ENCODE measurements at regions not wholly inside any gene's neighbourhood (a gene's known extent, or its start where the extent isn't known, plus 50 kb on each side); places are given as distances from the start of the nearest gene placed in this dataset.

DNA sequence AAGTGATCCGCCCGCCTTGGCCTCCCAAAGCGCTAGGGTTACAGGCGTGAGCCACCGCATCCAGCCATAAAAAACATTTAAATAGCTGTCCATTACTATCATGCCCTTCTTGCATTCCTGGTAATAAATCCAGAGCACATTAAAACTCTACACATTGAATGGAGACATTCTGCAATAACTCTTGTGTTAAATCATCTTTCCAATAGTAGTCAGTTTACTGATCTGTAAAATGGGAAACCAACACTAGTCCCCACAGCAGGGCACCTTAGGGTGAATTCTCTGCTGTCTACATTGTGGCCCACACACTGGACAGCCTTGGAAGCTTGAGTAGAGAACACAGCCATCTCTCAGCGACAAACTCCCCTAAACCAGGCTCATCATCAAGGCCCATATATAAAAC lies 85.5 kb upstream of the NUDT4 start:
- no peak for DNase-seq

DNA sequence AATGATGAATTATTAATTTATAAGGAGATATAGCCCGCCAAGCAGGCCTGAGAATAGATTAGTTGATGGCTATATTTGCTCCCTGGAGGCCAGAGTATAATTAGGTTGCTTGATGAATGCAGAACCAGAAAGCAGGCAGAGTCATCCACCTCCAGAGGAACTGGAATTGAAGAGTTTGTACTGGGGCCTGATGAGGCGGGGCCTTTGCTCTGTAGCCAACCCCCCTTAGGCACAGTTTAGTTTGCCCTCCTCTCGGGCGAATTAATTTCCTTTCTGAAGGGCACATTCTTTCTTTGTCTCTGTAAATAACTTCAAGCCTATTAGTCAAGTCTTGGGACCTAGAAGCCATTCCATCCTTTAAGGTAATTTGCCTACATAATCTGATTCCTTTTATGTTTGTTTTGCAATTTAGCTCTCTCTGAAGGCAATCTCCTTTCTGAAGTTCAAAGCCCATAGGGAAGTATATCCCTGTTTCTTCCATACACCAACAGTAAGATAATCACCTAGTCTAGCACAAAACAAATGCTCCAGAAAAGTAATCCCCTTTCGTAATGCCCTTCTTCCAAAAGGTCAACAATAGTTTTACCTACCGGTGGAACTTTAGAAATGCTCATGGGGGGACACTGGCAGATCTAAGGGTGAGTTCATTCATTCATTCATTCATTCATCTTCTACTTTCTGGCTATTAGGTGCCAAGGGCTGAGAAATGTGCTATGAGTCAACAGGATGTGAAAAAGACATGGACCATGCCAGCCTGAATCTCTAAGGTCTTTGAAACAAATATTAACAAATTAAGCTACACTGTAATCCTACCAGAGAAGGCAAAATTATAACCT lies 84.8 kb upstream of the NUDT4 start:
- no peak for DNase-seq

DNA sequence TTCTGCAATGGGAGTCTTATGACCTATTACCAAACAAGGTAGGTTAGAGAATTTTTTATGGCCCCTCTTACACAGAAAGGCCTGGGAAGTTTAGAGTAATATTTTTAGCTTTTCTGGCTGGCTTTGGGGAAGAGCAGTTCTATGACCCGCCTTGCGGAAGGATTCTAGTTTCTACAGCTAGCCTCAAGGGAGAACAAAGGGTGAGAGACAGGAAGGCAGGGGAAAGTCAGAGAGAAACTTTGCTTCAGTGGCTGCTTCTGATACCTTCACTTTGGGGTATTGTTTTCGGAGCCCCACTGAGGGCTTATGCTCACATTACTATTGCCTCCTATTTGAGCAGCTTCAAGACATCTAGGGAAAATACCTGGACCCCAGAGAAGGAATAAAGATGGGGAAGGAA lies 80.7 kb upstream of the NUDT4 start:
- no peak for DNase-seq

DNA sequence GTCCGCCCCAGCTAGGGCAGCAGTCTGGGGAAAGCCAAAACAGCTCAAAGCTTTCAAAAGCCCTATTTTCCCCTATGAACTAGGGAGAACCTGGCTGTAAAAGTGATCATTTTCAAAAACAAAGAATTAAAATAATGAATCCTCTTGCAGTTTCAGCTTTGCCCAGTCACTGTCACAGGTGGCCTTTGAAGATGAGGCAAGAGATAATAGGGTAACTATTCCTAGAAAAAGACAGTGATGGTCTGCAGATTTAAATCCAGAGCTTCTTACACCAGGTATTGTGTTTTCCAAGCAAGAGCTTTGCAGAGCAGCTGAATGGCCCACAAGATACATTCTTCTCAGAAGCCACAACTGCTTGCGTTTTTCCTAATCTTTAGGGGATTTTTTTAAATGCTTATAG lies 80.2 kb upstream of the NUDT4 start:
- no peak for DNase-seq

DNA sequence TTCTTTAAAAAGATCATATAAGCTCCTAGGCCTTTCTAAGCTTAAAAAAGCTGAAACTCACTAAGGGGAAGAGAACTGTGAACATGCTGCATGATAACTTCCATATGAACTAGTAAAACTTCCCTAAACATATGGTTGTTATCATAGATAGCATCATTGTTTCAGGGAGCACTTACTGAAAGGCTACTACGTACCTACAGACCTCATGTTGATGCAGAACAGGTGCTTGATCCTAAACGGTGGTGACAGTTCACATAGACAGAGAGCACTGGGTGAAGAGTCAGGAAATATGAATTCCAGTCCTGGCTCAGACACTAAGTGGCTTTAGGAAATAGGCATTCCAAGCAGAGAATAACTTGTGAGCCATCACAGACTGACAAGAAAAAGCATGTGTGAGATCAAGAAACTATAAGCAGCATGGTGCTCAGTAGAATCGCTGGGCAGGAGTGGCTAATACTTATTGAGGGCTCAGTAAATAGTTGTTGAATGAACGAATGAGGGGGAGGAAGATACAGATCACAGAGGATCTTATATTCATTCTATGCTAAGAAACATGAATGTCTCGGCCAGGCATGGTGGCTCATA lies 78.4 kb upstream of the NUDT4 start:
- DNase-seq = no peak

DNA sequence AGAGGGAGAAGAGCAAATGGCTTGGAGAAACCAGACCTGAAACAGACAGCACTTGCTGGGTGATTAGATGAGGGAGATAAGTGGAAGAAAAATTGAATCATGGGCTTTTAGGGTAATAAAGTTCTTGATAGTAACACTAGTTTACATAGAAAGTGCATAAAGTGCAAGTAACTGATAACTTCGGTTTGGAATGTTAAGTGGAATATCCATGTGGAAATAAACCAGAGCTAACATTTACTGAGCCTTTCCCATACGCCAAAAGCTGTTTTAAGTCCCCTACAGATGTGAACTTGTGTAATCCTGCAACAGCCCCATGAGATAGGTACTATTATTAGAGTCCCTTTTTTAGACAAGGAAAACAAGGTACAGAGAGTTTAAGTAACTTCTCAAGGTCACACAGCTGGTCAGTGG lies 77.1 kb upstream of the NUDT4 start:
- no peak for DNase-seq

DNA sequence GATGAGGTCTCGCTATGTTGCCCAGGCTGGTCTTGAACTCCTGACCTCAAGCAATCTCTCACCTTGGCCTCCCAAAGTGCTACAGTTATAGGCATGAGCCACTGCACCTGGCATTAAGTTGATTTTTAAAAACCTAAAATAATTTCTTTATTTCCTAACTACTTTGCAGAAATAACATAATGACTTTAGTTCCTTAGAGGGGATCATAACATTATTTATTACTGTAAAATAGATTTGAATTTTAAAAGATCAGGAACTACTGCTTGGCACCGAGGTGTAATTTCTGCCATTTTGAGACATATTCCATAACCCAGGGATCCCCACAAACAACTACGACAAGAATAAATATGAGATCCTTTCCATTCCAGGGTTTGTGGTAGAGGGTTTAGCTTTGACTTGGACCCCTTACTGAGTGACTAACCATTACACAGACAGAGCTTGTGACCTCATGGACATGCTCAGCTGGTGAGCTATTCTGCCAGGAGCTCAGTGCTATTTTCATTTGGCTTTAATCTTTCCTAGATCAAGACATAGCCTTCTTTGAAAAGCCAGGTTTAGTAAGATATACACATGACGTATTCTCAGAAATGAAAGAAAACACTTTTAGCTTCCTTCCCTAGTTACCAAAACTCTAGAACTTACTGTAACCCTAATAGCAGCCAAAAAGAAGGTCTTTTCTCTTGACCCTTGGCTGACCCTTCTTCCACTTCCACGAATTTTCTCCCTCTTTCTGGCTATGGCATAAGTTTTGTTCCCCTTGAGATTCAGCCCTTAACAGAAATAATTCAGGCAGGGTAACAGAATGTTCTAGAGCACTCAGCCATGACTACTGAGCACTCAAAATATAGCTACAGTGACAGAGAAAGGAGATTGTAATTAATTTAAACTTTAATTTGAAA lies 75.1 kb upstream of the NUDT4 start:
- no peak for DNase-seq

DNA sequence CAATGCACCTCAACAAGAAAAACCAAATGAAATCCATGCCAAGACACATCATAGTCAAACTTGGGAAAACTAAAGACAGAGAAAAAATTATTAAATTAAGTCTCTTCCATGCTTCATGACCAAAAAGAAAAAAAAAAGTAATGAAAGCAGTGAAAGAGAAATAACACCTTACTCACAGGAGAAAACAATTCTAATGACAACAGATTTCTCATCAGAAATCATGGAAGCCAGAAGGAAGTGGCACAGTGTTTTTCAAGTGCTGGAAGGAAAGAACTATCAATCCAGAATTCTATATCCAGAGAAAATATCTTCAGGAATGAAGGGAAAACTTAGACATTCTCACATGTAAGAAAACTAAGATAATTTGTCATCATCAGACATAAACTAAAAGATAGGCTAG lies 71.1 kb upstream of the NUDT4 start:
- DNase-seq = no peak

DNA sequence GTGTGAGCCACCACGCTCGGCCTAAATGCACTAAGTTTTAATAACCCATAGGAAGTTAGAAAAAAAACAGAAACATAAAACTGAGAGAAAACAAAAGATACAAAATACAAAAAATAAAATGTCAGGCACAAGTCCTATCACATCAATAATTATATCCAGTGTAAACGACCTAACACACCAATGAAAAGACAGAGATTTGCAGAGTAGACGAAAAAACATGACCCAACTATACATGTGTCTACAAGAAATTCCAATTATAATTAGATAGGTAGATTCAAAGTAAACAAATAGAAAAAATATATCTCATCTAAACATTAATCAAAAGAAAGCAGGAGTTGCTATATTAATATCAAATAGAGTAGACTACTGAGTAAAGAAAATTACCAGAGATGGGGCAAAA lies 69.4 kb upstream of the NUDT4 start:
- DNase-seq = no peak

DNA sequence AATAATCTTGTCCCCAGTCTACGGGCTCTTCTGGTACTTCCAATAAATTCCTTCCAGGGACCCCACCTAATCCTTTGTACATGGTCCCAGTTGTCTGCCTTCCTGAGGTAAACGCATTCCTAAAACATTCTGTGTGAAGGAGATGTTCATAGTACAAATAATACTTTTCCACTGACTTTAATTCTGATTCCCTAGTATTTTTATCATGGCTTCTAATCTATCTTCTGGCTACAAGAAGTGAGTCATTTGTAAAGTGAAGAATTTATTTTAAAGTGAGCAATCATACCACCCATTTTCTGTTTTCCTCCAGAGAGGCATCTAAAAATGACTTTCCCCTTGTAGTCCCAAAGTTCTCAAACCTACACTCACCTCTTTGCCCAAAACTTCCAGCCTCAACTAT lies 65.9 kb upstream of the NUDT4 start:
- no peak for DNase-seq

DNA sequence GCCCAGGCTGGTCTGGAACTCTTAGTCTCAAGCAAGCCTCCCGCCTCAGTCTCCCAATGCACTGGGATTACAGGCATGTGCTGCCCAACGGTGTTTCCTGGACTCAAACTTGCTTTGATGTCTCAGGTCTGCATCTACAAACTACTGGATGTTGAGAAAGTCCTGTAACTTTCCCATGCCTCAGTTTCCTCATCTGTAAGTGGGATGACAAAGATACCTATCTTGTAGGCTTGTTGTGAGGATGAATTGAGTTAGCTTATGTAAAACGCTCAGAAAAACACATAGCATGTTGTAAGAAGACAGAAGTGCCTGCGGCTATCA lies 63.6 kb upstream of the NUDT4 start:
- no peak for DNase-seq

DNA sequence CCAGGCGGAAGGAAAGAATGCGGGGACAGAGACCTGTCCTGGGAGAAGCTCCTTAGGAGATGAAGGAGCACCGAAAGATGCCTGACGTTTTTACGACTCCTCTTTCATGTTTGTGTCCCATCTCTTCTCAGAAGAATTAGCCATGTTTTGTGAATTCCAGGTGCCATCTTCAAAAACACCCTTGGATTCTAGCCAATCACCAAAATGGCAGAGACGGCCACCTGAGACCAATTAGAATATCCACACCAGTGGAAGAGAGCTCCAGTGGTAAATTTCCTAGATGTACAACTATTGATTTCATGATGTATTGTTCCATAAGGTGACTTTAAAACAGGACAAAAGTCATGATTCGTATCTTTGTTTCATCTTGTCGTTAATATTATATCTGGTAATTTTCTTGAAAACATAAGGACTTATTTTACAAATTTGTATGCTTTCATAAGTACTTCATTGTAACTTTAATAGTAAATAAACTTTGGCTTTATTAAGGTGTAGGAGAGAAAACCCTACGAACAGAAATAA lies 62.3 kb upstream of the NUDT4 start:
- DNase-seq = no peak

DNA sequence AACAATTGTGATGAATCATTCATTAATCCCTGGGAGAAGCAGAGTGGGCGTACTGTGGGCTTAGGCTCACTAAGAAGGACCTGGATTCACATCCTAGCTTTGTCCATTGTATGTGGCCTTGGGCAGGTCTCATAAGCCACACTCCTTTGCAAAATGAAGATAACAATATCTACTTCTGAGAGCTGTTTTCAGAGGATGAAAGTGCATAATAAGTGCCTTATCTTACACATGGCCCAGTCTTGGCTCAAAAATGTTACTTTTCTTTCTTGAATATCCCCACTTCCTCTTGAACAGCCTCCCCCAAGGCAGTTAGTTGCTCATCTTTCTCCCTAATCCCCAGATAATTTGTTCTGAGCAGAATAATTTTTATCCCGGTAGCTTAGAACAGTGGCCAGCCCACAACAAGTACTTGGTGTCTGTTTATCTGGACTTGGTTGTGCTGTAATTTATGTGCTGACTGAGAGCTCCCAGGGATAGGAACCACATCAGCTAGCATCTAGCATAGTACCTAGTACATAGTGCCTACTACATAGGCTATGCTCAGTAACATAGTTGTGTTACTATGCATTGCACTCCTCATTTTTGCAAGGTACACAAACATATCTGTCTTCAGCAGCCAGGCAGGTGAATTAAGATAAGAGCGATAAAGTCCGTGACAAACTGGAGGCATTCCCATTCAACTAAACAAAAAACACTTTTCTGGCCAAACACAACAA lies 61.7 kb upstream of the NUDT4 start:
- DNase-seq = no peak

DNA sequence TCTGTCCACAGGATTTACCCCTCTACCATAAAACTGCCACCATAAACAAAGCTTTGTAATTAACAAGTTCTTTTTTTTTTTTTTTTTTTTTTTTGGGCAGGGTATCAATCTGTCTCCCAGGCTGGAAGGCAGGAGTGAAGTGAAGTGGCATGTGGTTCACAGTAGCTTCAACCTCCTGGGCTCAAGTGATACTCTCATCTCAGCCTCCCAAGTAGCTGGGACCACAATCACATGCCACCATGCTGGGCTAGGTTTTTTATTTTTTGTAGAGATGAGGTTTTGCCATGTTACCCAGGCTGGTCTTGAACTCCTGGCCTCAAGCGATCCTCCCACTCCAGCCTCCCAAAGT lies 61.1 kb upstream of the NUDT4 start:
- no peak for DNase-seq

DNA sequence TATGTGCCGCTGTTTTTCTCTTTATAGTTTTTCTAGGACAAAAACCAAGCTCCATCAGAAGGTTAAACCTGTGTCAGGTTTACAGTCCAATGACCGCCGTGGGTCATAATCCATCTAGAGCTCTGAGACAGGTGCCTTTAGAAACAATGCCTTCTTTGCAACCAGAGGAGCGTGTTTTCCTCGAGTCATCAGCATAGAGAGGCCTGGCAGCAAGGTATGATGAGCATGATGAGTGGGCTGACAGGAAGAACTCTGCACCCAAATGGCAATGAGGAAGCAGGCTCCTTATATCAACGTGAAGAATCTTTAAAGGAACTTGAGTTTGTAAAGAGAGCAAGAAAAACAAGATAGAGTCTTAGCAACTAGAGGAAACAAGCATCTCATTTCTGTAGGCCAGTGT lies 60.5 kb upstream of the NUDT4 start:
- DNase-seq = no peak

DNA sequence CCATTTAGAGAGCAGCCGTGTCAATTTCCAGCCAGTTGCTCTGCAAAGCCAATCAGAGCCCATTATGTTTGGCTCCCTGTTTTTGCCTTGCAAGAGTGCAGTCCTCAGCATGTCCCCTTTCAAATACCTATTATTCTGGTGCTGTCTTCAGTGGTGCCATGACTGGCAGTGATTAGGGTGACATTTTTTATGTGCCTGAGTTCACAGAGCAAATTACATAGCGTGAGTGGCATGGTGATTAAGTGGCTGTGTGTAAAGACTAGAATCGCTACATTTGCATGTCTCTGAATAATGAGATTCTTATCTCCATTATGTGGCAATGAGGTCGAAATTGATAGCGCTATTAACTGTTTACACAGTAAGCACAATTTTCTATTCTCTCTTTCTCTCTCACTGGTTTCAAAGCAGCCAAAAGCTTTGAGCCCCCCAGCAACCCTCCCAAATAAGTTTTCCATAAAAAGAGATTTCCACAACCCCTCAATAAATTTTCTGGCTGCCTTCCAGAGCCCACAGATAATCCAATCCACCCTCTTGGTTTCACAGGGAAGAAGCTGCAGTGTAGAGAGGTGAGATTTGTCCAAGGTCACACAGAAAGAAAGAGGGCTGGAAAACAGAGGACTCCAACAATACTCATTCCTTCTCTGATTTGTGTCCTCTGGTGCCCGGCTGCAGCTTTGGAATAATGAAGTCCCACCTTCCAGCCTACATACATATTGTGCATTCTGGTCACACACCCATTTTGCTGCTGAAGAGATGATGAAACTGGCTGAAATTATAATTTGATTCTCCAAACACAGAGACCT lies 58.8 kb upstream of the NUDT4 start:
- DNase-seq = no peak

DNA sequence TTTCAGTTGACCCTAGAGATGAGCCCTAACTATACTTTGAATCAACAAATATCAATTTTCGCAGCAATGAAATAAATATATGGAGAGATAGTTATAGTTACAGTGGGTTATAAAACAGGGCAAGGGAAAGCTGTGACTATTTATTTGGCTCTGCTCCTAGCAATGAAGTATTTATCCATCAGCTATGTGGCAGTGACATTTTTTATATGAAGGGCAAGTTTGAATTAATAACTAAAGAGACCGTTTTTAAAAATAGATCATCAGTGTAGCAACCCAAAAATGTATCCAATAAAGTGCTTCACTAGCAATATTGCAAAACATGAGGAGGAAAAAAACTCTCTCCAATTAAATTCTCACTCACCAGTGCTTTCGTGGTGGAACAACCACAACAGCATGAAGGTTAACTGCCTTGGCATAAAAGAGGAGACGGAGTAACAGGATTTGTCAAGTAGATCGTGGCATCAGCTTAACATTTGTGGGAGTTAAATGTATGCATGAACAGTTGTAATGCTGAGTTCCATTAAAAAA lies 58.1 kb upstream of the NUDT4 start:
- no peak for DNase-seq

DNA sequence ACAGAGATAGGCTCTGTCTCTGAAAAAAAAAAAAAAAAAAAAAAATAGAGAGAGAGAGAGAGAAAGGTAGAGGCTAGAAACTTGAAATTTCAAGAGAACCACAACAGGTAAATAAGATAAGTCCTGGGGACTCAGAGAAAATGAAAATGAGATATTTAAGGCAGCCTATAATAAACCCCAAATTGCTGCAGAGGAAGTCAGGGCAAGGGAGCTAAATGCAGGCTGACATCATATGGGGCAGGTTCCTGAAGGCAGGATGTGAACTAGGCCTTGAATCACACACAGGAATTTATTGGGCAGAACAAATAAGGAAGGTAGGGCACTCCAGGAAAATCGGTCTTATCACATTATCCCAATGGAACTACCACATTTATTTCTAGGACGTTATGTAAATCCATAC lies 54.9 kb upstream of the NUDT4 start:
- no peak for DNase-seq

DNA sequence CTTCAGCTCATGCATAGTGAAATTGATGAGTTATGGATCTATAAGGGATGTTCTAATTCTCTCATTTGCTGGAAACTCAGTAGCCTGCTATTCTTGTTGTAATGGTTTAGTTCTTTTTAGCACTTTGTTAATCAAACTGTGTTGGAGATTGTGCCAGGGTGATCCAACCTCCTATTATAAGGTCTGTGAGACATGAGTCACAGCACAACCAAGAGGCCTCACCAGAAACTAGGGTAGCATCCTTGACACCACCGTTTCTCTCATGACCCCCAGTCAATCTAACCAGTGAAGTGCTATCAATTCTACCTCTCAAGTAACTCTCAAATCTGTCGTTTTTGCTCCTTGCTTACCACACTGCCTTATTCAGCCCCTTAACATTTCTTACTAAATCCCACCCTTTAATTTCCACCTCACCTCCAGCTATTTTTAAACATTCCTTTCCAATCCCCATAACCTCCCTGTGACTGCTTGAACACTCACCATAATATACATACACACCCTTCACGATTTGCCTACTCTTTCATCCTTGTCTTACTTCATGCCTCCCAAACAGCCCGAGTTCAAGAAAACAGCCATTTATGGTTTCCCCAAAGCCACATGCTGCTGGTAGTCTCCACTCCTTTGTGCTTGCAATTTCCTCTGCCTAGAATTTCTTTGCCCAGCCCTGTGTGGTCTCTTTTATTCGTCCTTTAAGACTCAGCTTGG lies 53.9 kb upstream of the NUDT4 start:
- no peak for DNase-seq

DNA sequence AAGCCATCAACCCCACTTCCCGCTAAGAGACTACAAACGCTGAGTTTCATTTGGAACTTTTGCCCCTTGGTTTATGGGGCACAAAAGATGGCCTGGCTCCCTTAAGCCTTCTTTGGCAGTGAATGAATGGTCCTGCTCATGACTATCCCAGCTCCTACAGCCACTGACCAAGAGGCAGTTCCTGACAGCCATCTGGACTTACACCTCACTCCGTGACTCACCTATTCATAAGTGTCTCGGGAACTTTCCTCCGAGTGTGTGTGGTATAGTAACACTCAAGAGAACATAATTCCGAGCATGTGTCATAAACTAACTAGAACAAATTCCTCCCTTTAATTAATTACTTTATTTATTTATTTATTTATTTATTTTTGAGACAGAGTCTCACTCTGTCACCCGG lies 51.9 kb upstream of the NUDT4 start:
- DNase-seq = peak in 2 of 56 donors; percentile 5 to 9

All from nucleus accumbens (tissue), 56 donors.